ENCODE measurements at regions not wholly inside any gene's neighbourhood (a gene's known extent, or its start where the extent isn't known, plus 50 kb on each side); places are given as distances from the start of the nearest gene placed in this dataset.

DNA sequence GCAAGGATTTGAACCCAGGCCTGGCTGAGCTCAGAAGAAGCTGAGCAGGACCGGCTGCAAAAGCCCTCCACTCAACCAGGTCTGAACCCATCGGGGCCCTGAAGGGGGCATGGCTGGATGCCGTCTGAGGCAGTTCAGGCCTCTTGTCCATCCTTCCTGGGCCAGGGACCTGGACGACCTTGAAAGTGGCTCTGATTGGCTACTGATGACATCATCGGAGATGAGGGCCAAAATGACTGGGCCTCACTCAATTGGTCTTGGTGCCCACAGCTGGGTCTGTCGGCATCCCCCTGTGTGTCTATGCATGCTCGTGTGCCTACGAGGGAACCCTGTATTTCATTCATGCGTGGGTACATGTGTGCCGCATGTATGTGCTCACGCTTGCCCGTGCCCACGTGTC lies 71.8 kb downstream of the PTPRS start:
- no peak overlapping the region for H3K4me3 ChIP-seq (ENCODE audit: low read length)
- TF ChIP-seq, protein P1, sequence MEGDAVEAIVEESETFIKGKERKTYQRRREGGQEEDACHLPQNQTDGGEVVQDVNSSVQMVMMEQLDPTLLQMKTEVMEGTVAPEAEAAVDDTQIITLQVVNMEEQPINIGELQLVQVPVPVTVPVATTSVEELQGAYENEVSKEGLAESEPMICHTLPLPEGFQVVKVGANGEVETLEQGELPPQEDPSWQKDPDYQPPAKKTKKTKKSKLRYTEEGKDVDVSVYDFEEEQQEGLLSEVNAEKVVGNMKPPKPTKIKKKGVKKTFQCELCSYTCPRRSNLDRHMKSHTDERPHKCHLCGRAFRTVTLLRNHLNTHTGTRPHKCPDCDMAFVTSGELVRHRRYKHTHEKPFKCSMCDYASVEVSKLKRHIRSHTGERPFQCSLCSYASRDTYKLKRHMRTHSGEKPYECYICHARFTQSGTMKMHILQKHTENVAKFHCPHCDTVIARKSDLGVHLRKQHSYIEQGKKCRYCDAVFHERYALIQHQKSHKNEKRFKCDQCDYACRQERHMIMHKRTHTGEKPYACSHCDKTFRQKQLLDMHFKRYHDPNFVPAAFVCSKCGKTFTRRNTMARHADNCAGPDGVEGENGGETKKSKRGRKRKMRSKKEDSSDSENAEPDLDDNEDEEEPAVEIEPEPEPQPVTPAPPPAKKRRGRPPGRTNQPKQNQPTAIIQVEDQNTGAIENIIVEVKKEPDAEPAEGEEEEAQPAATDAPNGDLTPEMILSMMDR (conservative IDR thresholded peaks at IDR 0.05; ENCODE audit: low read depth, low read length), result no peak
- no peak for DNase-seq (ENCODE audit: low read depth)

DNA sequence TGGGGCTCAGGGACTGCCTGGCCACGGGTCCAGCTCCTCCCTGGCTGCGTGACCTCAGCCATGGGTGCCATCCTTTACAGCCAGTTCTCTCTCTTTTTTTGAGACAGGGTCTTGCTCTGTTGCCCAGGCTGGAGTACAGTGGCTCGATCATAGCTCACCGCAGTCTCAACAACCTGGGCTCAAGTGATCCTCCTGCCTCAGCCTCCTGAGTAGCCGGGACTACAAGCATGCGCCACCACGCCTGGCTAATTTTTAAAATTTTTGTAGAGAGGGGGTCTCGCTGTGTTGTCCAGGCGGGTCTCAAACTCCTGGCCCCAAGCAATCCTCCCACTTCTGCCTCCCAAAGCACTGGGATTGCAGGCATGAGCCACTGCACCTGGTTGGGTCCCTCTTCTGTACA lies 75.4 kb downstream of the PTPRS start:
- no peak overlapping the region for H3K4me3 ChIP-seq (ENCODE audit: low read length)
- DNase-seq (ENCODE audit: low read depth), result no peak
- TF ChIP-seq, protein P1 (conservative IDR thresholded peaks at IDR 0.05; ENCODE audit: low read depth, low read length), result no peak

DNA sequence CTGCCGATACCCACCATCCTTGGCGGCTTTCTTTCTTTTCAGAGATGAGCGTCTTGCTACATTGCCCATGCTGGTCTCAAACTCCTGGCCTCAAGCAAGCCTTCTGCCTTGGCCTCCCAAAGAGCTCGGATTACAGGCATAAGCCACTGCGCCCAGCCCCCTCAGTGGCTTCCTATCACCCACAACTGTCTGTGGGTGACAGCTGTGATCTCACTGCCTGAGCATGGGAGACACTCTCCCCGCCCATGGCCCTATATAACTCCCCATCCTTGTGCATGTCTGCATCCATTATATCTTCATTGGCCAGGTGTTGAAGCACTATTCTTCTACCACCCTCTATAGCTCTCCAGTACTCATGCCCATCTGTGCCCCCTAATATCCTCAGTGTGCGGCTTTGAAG lies 76.2 kb downstream of the PTPRS start:
- TF ChIP-seq, protein P1 (conservative IDR thresholded peaks at IDR 0.05; ENCODE audit: low read depth, low read length), result no peak
- DNase-seq (ENCODE audit: low read depth), result no peak
- no peak overlapping the region for H3K4me3 ChIP-seq (ENCODE audit: low read length)

DNA sequence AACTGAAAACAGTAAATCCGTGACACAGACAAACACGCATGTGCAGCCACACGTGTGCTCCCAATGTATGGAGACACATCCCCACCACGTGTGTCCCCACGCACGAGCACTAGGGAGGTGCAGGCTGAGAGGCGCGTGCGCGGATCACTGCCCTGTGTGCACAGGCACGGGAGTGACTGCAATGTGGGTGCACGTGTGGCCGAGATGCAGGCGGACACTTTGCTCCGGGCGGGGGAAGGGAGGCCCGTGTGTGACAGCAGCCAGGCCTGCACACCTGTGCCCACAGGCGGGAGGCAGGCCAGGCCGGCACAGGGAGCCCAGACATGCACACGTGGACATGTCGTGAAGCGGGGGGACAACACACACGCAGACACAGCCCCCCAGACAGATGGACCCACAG lies 77.0 kb downstream of the PTPRS start:
- no peak overlapping the region for H3K4me3 ChIP-seq (ENCODE audit: low read length)
- DNase-seq (ENCODE audit: low read depth), result no peak
- TF ChIP-seq, protein P1 (conservative IDR thresholded peaks at IDR 0.05; ENCODE audit: low read depth, low read length), result no peak

DNA sequence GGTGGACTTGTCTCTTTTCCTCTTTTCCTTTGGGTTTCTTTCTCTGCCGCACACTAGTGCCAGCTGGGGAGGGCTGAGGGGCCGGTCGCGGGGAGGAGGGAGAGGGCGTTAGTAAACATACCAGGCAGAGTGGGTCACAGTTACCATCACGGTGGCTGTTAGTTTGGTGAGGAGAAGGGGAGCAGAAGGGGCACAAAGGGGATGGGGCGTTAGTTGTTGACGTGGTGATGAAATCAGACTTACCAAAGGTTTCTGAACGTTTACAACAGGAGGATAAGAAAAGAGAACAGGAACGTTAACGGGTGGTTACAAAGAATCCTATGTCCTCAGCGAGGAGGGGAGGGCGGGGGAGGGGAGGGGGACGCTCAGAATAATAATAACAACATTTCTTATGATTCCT lies 77.9 kb downstream of the PTPRS start:
- TF ChIP-seq, protein P1 (conservative IDR thresholded peaks at IDR 0.05; ENCODE audit: low read depth, low read length), result no peak
- H3K4me3 ChIP-seq (ENCODE audit: low read length), result no peak overlapping the region
- DNase-seq (ENCODE audit: low read depth), result no peak

DNA sequence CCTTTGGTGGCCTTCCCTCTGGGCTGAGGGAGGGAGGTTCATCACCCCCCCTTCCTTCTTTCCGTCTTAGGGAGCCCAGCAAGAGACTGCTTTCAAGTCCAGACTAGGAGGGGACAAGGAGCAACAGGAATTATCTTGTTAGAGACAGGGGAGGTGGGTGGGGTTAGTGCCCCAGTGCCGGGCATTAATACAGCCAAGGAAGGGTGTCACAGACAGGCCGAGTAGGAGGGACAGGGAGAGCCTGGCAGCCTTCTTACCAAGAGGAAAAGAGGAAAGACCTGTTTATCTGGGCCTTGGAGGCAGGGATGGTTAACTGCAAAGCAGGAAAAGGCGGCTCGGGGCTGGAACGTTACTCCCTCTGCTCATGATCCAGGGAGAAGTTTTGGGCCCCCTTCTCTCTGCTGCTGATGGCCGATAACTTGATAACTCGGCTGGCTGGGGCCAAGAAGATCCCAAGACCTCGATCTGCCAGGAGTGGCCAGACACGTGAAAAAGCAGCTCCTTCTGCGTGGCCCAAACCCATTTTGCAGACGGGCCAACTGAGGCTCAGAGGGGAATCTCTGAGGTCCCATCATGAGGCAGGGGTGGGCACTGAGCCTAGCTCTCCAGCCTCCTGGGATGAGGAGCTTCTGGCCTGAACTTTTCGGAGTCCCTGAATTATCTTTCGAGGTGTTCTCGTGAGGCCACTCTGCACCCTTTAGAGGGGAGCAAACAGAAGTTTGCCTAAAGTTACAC lies 79.3 kb downstream of the PTPRS start:
- TF ChIP-seq, protein P1 (conservative IDR thresholded peaks at IDR 0.05; ENCODE audit: low read depth, low read length), result no peak
- no peak for DNase-seq (ENCODE audit: low read depth)
- H3K4me3 ChIP-seq (ENCODE audit: low read length), result no peak overlapping the region

DNA sequence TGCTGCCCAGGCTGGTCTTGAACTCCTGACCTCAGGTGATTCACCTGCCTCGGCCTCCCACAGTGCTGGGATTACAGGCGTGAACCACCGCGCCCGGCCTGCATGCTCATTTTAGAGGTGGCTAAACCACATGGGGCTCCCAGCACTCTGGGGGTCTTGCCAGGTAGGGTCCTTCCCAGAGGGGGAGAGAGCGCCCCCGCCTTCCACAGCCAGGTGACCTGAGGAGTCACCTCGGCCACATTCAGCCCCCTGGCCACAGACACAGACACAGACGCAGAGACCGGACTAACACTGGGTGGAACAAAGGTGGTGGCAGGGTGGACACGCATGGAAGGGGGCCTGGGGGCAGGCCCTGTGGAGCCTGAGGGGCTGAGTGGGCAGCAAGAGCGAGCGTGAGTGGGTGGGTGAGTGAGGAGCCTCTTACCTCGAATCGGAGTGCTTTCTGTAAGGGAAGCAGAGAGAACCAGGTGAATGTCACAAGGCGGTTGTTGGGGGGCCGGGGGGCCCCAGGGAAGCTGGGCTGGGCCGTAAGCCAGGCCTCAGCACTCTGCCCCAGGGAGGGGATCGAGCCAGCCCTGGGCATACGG lies 80.1 kb downstream of the PTPRS start:
- TF ChIP-seq, protein P1 (conservative IDR thresholded peaks at IDR 0.05; ENCODE audit: low read depth, low read length), result no peak
- no peak overlapping the region for H3K4me3 ChIP-seq (ENCODE audit: low read length)
- no peak for DNase-seq (ENCODE audit: low read depth)

Measured in retinal pigment epithelial cell (primary cell).